Left kidney (tissue), 1 donor: ENCODE measurements at regions not wholly inside any gene's neighbourhood (a gene's known extent, or its start where the extent isn't known, plus 50 kb on each side); places are given as distances from the start of the nearest gene placed in this dataset.

Experiments used
- DNase-seq: peaks from one replicate; pipeline ENCODE4 v3.0.0-alpha.2; 2013

- no peak for DNase-seq
Measured at GRCh38 chr12:30090258-30090657, 306.5 kb upstream of the TMTC1 start.

- DNase-seq, result no peak
Measured at GRCh38 chr12:30088259-30088995, 304.7 kb upstream of the TMTC1 start.

GRCh38 chr12:30082381-30082780, 298.6 kb upstream of the TMTC1 start:
- no peak for DNase-seq

- DNase-seq, result no peak
Measured at GRCh38 chr12:30074916-30075315, 291.2 kb upstream of the TMTC1 start.

- DNase-seq, result no peak
Measured at GRCh38 chr12:30072824-30073223, 289.1 kb upstream of the TMTC1 start.

GRCh38 chr12:30067146-30067545, 283.4 kb upstream of the TMTC1 start:
- no peak for DNase-seq

- no peak for DNase-seq
Measured at GRCh38 chr12:30064906-30065305, 281.2 kb upstream of the TMTC1 start.

GRCh38 chr12:30063435-30063945, 279.7 kb upstream of the TMTC1 start:
- DNase-seq, result no peak

GRCh38 chr12:30048371-30048770, 264.6 kb upstream of the TMTC1 start:
- no peak for DNase-seq

- DNase-seq, result no peak
Measured at GRCh38 chr12:30047516-30048254, 263.9 kb upstream of the TMTC1 start.

GRCh38 chr12:30046376-30046775, 262.6 kb upstream of the TMTC1 start:
- no peak for DNase-seq

GRCh38 chr12:30045171-30045570, 261.4 kb upstream of the TMTC1 start:
- no peak for DNase-seq

- no peak for DNase-seq
Measured at GRCh38 chr12:30044206-30044605, 260.5 kb upstream of the TMTC1 start.

GRCh38 chr12:30043151-30043847, 259.6 kb upstream of the TMTC1 start:
- no peak for DNase-seq

- no peak for DNase-seq
Measured at GRCh38 chr12:30041096-30041495, 257.4 kb upstream of the TMTC1 start.

- no peak for DNase-seq
Measured at GRCh38 chr12:30030693-30031374, 247.1 kb upstream of the TMTC1 start.

- DNase-seq, result no peak
Measured at GRCh38 chr12:30026621-30027234, 243.0 kb upstream of the TMTC1 start.

GRCh38 chr12:30025317-30025716, 241.6 kb upstream of the TMTC1 start:
- DNase-seq, result no peak

- DNase-seq, result no peak
Measured at GRCh38 chr12:30023186-30023585, 239.4 kb upstream of the TMTC1 start.

- no peak for DNase-seq
Measured at GRCh38 chr12:30021051-30021833, 237.5 kb upstream of the TMTC1 start.
